Testis (tissue), 2 donors: ENCODE measurements at regions not wholly inside any gene's neighbourhood (a gene's known extent, or its start where the extent isn't known, plus 50 kb on each side); places are given as distances from the start of the nearest gene placed in this dataset.

ENCODE experiments used
- CTCF ChIP-seq, 3 experiments: fragments of 450-650 bp in 2 of 3; fragments of 200-600 bp in 1 of 3; sonication (generic) in 1 of 3; IDR thresholded peaks; one replicate each; pipeline ENCODE4 v1.5.1; 2016 to 2019; ENCODE audit warnings: antibody characterized with exemption in 3 of 3, mild to moderate bottlenecking in 2 of 3, moderate library complexity in 1 of 3
- POLR2A ChIP-seq: fragments of 450-650 bp; IDR thresholded peaks from one replicate; pipeline ENCODE4 v1.6.1; 2017; ENCODE audit warnings: antibody characterized with exemption, mild to moderate bottlenecking, moderate library complexity

DNA sequence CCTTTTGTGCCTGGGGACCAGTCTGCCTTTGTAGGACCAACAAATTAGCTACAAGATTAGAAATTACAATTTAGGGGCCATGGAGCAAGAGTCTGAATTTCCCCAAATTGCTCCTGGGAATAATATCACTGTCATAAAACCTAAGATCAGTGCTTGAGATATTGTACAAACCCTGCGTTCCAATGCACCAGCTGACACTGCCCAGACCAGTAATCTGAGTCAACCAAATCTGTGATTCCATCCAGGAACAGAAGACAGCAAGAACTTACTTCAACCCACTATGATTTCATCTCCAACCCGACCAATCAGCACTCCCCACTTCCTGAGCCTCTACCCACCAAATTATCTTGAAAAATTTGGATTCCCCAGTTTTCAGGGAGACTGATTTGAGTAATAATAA is 1305.0 kb upstream of the NRXN1 start:
- TF ChIP-seq POLR2A (no peak), CTCF (IDR thresholded peaks at IDR 0.05) (no peak)
